IPS-NIHi7 (cell line): ENCODE measurements at regions not wholly inside any gene's neighbourhood (a gene's known extent, or its start where the extent isn't known, plus 50 kb on each side); places are given as distances from the start of the nearest gene placed in this dataset.

Source experiments
- DNase-seq: peaks from one replicate; pipeline ENCODE4 v3.0.0; 2012; ENCODE audit warnings: mixed read lengths; ENCODE audit errors: extremely low spot score

DNA sequence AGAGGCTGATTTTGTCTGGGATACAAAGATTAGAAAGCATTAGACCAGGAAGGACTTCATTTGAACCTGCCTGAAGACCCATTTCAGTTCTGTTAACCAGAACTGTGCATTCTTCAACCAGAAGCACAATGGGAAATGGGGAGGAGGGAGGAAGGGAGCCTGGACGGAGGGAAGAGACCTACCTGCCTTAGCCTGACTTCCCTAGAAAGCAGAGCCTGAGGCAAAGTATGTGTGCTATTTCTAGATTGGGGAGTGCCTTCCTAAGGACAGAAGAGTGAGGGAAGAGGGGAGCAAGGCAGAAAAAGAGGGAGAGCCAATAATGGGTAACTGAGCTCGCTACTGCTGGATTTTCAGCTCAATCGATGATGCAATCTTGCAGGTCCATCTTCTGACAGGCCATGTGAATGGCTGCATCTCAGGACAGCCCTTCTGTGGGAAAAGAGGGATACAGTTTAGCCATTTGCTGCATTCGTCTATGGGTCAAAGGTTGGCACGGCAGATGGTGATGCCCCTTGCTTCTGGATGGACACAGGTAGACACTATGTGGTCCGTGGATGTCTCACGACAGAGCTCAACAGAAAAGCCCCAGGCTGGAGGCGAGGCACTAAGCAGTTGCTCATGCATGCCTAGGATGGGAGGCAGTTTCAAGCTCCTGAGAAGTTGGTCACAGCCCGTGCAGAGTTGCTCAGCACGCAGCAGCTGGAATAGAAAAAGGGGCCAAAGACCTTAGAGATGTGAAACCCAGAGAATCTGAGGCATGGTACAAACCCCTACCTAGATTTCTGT, 78.8 kb upstream of the UBL3 start:
- no peak for DNase-seq

DNA sequence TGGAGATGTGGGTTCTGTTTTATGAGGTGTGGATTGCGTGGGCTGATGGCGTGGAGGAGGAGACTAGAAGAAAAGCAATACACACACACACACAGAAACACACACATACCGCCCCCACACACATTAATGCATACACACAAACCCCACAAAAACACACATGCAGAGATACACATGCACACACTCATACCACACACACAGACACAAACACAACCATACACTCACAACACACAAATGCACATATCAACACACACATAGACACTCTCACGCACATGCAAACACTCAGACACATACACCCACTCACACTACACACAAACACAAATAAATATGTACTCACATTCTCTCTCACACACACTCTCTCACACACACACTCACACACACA, 75.7 kb upstream of the UBL3 start:
- DNase-seq: no peak

DNA sequence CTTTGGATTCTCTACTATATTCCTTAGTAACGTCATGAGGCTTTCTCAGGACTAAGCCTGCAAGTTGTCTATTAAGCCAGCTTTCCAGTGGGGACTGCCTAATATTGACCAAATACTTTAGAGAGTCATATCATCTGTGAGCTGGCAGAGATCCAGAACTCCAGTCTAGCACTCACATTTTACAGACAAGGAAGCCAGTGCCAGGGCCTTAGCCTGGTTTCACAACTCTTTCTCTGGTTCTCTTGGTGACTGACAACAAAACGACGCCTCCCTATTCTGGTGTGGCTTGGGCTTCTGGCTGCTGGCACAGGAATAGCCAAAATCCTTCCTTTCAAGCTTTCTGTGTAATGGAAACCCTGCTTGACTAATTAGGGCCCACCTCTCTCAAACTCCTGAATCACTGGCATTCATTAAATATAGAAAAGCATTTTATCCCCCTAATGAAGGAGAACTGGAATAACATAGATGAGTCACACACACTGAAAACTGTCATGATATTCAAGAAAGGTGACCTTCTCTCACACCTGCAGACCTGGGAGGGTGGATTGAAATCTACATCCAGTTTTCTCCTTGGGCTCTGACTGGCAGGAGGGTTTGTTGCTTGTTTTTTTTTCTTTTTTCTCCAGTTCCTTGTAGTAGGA, 75.2 kb upstream of the UBL3 start:
- no peak for DNase-seq

DNA sequence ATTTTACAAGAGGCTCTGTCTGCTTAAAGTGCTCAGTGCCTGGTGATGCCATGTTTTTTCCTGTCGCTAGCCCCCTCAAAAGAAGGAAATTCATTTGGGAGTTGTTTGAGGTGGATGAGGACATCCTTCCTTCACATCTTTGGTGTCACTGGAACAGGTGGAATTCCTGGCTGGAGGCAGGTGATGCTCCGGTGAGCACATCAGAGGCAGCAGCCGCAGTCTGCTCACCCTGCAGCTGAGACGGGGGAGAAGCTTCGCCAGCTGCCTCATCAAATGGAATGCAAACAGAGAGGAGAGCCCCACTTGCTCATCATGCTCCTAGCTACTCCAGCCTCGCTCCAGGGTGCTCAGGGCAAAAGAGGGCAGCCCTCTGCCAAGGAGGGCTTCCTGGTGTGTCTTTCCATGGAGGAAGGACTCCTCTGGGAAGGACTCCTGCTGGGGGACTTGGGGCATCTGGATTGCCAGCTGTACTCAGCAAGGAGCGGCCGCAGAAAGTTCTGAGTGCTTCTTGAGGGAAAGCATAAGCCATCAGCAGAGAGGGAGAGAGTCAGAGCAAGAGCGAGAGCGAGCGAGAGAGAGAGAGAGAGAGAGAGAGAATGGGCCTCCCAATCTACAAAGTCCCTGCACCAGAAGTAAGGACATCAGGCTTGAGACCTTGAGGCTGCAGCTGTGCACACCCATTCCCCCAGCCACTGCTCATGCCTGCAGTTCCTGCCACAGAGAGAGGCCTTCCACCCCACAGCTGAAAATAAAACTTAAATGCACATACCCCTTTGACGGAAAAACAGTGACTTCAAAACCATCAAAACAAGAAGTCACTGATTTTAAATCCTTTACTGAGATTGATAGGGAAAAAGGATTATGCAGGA, 74.3 kb upstream of the UBL3 start:
- no peak for DNase-seq

DNA sequence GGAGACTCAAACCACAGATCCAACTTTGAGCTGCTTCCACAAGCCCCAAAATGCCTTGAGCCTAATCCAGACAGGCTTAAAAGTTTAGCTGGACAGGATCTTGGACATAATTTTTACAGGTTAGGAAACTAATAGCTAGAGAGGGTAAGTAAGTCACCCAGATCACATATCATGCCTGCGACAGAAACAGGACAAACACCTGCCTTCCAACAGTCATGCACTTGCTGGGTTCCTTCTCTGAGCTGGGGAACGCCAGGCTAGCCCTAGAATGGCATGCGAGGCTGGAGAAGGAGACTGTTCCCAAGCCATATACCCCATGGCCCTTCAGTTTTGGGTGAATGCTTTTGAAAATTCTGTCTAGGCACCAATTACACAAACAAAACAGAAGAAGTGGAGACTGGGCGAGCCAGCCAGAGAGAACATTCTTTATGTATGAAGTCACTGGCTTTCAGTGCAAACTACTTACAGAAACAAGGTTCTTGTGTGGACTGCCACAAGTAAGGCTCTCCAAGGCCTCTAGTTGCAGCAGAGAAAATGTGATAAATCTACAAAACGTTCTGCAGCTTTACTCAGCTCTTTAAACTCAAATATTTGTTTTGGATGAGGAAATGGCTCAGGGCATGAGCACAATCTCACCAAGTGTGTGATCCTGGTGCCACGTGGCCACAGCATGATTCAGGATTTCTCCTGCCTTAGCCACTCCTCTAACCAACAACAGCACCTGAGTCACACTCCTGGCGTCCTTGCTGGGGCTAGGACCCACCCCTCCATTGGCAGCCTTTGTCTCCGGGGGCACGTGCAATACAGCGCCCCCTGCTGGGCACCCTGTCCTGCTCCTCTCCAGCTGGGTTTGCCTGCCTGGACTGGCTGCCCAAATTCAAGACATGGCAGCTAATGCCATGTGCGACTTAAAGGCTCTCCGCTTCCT, 73.4 kb upstream of the UBL3 start:
- peak; percentile 94 for DNase-seq

DNA sequence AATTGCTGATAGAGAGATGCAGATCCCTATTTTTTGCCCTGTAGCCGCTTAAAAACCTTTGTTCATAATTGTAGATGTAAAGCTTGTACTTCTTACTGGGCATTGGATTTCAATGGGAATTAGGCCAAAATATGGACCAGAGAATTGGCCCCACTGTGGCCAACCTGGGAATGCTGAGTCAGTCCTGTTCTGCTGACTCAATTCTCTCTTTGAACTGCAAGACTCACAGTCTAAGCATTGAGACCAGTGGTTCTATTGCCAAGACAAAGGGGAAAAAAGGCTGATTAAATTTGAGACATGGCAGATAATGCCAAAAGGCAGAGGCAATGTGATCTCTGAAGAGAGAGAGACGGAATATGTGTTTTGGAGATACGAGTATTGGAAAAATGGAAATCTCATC, 72.5 kb upstream of the UBL3 start:
- no peak for DNase-seq

DNA sequence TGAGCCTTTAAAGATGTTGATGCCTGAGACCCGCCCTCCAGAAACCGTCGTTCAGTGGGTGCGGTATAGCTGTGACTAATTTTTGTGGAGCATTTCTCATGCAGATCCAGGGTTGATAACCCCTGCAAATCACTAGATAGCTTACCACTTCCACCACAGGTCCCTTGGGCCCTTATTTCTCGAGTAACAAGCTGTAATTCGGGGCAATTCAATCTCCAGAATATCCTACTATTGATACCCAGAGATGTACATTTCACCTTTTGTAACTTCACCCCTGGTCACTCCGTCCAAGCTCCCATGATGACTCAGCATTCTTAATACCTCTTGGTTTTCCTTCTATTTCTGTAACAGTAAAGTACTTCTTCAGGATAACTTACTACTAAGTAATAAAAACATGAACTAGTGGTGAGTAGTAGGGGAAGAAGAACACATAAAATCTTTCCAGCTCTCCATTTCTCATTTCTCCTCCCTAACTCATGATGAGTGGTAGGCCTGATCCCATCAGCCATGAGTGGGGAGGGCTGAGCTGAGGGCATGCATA, 71.9 kb upstream of the UBL3 start:
- DNase-seq: no peak

DNA sequence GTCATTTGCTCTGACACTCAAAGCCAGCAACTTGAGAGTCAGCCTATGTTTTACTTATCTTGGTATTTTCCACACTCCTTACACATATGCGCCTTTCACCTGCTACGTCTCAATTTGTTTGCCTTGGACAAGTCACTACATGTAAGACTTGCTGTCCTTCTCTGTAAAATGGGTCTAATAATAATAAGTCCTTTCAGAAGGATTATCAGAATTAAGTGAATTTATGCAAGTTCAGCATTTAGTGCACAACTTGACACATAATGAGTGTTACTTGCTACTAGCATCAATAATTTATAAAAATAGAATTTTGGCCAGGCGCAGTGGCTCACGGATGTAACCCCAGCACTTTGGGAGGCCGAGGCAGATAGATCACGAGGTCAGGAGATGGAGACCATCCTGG, 71.1 kb upstream of the UBL3 start:
- DNase-seq: no peak

DNA sequence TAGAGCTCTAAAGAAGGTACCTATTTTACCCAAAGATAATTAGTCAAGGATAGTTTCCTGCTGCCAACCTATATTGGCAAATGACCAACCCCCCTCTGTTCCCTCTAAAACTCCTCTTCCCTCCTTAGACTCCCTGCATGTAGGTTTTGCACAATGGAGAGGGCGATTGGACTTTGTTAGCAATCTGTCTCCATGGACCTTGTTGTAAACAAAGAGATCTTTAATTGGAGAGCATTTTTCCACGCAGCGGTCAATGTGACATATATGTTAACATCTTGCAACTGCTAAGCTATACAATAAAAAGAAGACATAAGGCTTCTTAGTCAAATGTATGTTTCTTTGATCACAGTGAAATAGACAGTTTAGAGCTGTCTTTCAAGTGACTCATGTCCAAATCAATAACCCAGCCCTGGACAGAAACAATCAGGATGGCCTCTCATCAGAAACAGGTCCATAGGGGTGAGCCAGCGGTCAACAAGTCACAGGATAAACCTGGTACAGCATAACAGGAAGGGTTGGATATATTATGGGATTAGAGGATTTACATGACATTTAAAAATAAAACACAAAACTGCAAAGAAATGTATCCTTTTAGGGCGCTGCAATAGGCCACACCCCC, 69.7 kb upstream of the UBL3 start:
- DNase-seq: no peak

DNA sequence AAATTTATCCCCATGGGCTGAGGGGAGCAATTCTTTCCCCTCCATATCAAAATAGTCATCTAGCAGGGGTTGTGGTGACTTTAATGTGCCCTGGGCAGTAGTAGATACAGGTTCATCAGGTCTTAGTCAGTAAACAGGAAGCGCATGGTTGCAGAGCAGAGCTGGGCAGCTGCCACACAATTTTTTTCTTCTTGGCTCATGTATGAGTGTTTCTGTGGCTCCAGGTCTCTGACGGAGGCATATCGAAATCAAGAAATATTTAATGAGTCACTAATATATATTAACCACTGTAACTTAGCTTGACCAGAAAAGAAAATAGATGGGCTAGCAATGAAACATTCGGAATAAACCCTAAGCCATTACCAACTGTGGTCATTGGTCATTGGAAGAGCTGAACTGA, 68.4 kb upstream of the UBL3 start:
- DNase-seq: no peak

DNA sequence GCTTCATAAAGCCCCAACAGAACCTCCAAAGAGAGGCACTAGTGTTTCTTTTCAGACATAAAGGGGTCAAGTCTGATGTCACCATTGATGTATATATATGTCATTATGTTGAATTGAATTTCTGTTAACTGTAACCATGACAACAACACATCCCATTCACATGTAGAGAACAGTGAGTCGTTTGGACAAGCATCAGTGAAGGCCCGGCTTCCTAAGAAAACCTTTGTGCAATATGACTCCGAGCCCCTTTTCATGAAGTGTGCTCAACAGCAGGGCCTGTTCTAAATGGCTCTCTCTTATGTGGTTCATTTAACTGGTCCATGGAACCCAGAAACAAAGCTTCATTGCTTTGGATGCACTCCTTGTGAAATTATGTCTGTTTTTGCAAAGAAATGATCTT, 67.2 kb upstream of the UBL3 start:
- no peak for DNase-seq

DNA sequence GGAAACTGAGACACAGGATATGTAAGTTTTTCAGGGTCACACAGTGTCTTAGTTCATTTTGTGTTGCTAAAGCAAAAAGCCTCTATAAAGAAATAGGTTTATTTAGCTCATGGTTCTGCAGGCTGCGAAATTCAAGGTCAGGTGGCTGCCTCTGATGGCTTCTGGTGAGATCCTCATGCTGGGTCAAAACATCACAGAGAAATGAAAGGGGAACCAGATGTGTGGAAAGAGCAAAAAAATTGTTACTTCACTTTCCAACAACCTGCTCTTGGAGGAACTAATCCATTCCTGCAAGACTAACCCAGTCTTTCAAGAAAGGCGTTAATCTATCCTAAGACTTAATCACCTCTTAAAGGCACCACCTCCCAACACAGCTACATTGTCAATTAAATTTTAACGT, 64.2 kb upstream of the UBL3 start:
- no peak for DNase-seq

DNA sequence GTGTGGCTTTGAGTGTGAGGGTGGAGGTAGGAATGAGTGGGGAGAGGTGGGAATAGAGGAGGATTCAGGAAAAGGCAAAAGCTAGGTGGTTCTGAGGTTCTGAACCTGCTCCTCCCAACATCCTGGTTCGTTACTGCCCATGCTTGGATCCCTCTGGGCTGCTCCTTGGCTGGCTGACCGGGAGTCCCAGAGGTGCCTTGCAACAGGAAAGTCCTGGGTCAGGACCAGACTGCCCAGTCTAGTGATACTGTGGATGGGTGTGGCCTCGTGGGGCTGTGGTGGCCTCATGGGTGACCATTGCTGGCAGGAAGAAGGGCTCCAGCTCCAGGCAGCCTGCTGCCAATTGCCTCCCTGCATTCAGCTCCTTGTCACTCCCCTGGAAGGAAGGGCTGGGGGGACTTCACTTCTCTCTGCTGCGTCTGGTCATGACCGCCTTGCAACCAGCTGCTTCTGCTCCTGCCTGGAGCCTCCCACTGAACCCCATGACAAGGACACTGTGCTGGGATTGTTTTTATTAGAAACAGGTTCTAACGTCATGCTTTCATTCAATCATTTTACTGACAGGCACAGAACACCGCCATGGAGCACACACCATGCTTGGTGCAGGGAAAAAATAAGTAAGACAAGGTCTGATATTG, 61.5 kb upstream of the UBL3 start:
- no peak for DNase-seq

DNA sequence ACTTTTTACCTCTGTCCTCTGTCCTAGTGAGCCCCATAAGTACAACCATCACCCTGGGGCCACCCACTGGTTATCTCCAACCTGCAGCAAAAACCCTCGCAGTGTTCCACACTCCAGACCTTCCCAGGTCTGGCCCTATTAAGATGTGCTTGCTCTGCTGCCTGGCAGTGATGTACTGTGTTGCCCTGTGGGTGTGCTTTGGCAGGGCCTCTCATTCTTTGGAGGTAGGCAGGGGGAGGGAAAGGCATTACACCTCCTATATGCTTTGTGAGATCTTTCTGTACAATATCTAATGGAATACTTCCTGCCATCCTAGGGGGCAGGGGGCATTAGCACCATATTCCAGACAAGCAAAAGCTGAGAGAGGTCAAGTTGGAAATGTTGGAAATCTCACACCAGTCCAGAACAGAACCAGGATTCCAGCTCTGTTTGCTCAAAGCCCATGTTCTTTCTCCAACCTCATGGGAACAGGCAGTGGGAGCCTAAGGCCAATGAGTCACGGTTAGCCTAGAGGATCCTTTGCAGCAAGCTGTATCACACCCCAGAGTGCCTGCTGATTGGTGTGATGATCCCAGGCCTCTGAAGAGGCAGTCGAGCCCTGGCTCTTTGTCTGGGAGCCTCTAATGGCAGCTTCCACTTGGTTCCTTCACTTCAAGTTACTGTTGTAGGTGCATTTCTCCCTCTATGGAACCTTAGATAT, 59.7 kb upstream of the UBL3 start:
- DNase-seq: no peak

DNA sequence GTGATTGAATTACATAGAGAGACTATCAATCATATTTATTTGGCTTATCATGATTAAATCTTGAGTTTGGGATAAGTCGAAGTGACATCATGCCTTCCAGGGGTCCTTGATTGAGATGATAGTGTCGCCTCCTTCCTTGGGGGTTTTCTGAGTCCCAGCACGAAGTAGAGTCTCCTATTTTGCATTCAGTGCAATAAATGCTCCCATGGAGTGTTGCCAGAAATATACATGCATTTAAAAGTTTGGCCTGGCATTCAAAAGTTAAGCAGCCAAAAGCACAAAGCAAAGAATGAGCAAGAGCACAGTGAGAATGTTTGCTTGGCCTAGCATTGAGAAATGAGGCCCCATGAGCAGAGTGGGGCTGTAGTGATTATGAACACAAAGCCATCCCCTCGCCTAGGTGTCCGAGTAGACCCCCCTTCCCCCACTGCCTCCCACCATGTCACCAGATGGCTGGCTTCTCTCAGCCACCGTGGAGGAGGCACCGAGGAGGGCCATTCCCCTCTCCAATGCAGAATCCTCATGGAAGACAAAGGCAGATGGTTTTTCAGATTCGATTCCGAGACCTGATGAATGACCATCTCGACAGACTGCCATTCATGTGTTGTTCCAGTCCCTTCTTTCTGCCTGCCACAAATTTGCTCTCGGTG, 58.8 kb upstream of the UBL3 start:
- DNase-seq: no peak

DNA sequence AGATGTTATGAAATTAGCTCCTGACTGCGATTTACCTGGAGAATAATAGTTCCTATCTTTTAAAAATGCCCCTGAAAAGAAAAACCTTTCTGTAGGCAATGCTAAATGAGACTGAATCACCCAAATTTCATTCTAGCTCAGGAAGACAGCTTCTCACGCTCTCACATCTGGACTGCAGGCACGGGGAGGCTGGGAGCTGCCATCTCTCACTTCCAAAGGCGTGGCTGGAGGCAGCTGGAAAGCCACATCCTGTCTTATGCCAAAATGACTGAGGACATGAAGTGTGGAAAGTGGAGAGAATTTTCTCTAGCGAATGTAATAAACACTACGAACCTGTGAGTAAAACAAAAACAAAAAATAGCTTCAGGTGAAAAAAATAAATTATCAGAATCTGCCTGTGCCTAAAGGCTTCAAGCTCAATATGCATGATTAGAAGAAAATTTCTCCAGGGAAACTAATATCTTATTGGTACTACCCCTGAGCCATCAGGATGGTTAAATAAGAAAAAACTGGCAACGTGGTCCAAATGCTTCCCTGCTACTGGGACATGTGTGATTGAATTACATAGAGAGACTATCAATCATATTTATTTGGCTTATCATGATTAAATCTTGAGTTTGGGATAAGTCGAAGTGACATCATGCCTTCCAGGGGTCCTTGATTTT, 58.1 kb upstream of the UBL3 start:
- no peak for DNase-seq

DNA sequence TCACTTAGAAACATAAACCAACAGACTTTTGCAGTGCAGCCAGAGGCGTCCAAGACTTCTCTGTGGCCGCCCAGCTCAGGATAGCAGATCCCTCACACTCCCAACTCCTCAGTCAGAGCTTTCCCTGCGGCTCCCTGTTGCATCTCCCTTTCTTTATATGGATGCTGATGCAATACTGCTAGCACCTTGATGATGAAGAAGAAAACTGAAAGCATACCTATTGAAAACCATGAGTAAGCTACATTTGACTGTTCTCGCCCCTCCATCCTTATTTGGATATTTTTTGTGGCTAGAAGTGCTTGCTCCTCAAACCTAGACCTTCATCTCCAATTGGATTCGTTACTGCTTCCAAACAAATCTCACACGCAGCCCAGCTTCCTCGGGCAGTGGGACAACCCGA, 57.3 kb upstream of the UBL3 start:
- DNase-seq: no peak

DNA sequence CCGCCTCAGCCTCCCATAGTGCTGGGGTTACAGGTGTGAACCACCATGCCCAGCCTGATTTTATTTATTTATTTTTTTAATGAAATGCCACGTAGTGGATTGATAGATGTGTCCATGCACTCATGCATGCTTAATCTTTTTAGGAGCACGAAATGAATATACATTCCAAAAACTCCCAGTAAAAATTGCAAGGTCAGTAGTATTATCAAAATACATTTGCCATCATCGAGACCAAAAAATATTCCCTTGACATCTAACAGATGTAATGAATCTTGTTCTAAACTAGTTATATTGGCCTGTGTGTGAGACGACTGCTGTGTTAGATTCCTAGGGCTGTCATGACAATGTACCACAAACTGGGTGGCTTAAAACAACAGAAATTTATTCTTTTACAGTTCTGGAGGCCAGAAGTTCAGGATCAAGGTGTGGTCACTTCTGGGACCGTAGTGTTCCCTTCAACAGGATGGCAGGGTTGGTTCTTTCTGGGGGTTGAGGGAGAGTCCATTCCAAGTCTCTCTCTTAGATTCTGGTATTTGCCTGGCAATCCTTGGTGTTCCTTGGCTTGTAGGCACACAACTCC, 56.1 kb upstream of the UBL3 start:
- DNase-seq: no peak
